HG03469 (cell line): ENCODE measurements at regions not wholly inside any gene's neighbourhood (a gene's known extent, or its start where the extent isn't known, plus 50 kb on each side); places are given as distances from the start of the nearest gene placed in this dataset.

Experiments
- ATAC-seq: cut with Tn5 transposase; IDR thresholded peaks from one replicate; pipeline ENCODE4 v1.9.1; 2021; ENCODE audit warnings: mild to moderate bottlenecking, moderate library complexity, moderate number of reproducible peaks; ENCODE audit not compliant: unreplicated experiment

- no peak for ATAC-seq
These were observed 450.2 kb upstream of the ZNF608 start for GRCh38 chr5:125196481-125197111.

- no peak for ATAC-seq
These were observed 450.9 kb upstream of the ZNF608 start for GRCh38 chr5:125197321-125197720.

GRCh38 chr5:125198270-125198974, 452.0 kb upstream of the ZNF608 start:
- no peak for ATAC-seq

GRCh38 chr5:125199373-125199772, 452.9 kb upstream of the ZNF608 start:
- ATAC-seq, result no peak

- no peak for ATAC-seq
These were observed 453.8 kb upstream of the ZNF608 start for GRCh38 chr5:125199968-125200865.

- ATAC-seq, result no peak
These were observed 454.5 kb upstream of the ZNF608 start for GRCh38 chr5:125200866-125201373.

GRCh38 chr5:125201446-125202052, 455.1 kb upstream of the ZNF608 start:
- no peak for ATAC-seq

- ATAC-seq, result no peak
These were observed 455.9 kb upstream of the ZNF608 start for GRCh38 chr5:125202353-125202752.

GRCh38 chr5:125202871-125203438, 456.5 kb upstream of the ZNF608 start:
- ATAC-seq, result no peak

- ATAC-seq, result no peak
These were observed 457.5 kb upstream of the ZNF608 start for GRCh38 chr5:125203912-125204311.

- ATAC-seq, result no peak
These were observed 459.3 kb upstream of the ZNF608 start for GRCh38 chr5:125205601-125206225.

GRCh38 chr5:125207856-125208255, 461.4 kb upstream of the ZNF608 start:
- ATAC-seq, result no peak

GRCh38 chr5:125209650-125210049, 463.2 kb upstream of the ZNF608 start:
- no peak for ATAC-seq

GRCh38 chr5:125210242-125210947, 464.0 kb upstream of the ZNF608 start:
- no peak for ATAC-seq

- ATAC-seq, result peak; percentile 90
These were observed 467.6 kb upstream of the ZNF608 start for GRCh38 chr5:125214080-125214479.

GRCh38 chr5:125215593-125215992, 469.2 kb upstream of the ZNF608 start:
- no peak for ATAC-seq

- no peak for ATAC-seq
These were observed 473.3 kb upstream of the ZNF608 start for GRCh38 chr5:125219710-125220109.

- no peak for ATAC-seq
These were observed 473.8 kb upstream of the ZNF608 start for GRCh38 chr5:125220284-125220683.

GRCh38 chr5:125222597-125223240, 476.3 kb upstream of the ZNF608 start:
- no peak for ATAC-seq
